HTR-8/SVneo (cell line): ENCODE measurements at regions not wholly inside any gene's neighbourhood (a gene's known extent, or its start where the extent isn't known, plus 50 kb on each side); places are given as distances from the start of the nearest gene placed in this dataset.

ENCODE experiments used
- DNase-seq: peaks from one replicate; pipeline ENCODE4 v3.0.0; 2011; ENCODE audit warnings: low spot score, mixed read lengths; ENCODE audit not compliant: insufficient read length
- FAIRE-seq: peaks from 2 replicates; lab custom pipeline; 2011; peaks lifted over from hg19 to GRCh38; lab: Jason Lieb, UNC

DNA sequence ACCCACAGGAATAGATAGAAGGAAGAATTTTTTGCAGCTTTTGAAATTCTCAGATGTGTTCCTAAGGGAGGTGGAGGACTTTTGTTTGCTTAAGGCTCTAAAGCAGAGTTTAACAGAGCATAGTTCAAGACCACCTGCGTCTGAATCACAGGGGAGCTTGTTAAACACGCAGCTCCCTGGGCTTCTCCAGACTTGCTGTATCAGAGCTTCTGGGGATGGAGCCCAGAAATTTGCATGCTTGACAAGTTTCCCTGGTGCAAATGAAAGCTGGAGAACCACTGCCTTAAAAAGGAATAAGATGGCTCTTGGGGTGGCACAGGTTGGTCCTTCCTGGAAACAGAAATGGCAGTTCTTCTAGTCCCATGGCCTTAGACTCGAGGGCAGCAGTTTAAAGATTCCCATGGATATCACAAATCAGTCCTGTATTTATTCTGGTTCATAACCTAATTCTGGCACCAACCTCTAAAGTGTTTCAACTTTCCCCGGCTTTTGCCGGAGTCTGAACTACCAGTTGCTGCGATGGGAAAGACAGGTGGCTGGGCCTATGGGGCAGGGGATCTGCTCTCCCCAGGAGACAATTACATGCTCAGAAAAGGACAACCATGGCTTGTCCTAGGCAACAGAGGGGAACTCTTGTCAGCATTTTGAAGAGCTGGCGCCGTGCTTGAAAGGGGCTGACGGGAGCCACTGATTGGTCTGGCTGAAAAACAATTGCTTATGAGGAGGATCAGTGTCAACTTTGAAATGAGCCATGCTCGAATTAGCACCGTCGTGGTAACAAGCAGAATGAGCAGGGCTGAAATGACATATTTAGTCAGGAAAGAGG lies 599.6 kb downstream of the CCDC171 start:
- FAIRE-seq (no peak), DNase-seq (no peak)

DNA sequence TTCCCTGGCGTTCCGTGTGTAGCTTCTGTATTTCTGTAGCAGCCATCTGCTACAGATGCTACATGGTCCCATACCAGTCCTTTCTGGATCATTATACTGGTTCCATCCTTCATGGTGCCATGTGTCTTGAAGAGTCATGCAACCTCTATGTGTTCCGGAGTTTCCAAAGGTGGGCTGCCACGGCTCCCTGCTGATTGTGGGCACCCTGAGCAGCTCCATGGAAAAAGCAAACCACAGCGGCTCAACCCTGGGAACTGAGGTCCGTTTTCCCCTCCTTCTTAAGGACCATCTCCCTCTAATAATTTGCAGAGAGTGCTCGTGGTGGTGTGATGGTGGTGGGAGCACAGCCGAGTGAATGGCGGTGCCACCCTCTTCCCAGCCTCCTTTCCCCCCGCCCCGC lies 600.4 kb downstream of the CCDC171 start:
- DNase-seq (no peak), FAIRE-seq (no peak)

DNA sequence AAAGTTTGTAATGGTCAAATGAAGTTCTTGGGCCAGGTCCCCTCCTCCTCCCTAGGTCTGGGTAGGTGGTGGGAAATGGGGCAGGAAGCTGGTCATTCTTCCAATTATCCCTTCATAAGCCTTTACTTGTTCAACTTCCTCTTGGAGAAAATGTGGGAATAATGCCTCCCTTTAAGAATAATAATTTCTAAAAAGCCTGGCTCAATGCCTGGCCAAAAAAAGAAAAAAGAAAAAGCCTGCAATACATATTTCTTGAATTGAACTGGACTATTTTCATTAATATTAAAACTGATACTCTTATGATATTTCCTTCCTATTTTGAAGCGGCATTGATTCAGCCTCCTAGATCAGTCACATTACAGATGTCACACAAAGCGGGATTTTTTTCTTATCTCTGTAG lies 600.9 kb downstream of the CCDC171 start:
- FAIRE-seq (no peak), DNase-seq (no peak)

- FAIRE-seq (no peak), DNase-seq (no peak)
These were observed 601.8 kb downstream of the CCDC171 start for GRCh38 chr9:16154521-16155078.

GRCh38 chr9:16155878-16156277 lies 603.0 kb downstream of the CCDC171 start:
- DNase-seq (no peak), FAIRE-seq (no peak)

DNA sequence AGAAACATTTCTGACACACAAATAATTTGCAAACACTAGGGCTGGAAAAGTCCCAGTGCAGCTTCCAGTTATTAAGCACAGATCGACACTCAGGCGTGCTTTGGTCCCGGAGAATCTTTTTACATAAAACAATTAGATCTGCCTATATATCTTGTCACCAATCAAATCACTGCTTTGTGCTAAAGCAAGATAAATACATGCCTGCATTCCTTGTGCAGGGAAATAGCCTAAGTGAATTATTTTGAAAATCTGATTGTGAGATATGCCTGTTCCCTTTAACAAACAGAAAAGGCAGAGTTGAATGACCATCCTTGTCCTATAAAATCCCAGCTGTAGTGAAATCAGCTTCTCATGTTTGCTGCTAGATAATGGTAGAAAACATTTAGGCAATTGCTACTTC lies 604.4 kb downstream of the CCDC171 start:
- DNase-seq = no peak
- FAIRE-seq = no peak

GRCh38 chr9:16157651-16158050 lies 604.8 kb downstream of the CCDC171 start:
- DNase-seq (no peak), FAIRE-seq (no peak)

GRCh38 chr9:16158093-16158492 lies 605.2 kb downstream of the CCDC171 start:
- FAIRE-seq (no peak), DNase-seq (no peak)

DNA sequence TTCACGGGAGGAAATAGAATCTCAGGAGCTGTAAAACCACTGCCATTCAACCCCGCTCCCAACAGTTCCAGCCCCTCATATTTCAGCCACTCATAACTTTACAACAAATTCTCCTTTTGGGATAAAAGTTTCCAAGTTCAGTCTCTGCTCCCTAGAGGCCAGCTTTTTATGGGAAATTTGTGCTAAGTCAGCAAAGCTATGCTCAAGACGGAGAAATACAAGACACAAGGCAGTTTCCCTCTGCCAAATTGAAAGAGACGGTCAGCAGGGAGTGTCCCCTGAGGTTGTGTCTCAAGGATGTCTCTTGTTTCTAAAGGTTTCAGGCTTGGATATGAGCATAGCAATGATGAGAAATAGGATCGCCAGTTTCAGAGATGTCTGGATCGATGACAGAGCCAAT lies 608.6 kb downstream of the CCDC171 start:
- DNase-seq (no peak), FAIRE-seq (no peak)

DNA sequence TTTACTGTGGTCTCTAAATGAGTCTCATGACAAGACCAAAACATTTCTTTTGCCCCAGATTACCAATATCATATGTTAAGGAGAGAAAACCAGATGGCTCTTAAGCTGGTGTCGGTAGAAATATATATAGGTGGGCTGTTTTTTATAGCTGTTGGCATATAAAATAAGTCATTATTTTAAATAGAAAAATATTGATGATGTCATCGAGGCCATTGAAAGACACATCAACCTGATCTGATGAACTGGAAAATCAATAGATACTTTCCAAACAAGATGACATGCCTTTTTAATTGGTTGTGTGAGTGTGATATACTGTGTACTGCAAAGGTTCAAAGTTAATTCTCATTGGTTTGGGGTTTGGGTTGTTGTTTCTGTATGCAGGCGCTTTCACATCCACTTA lies 617.3 kb downstream of the CCDC171 start:
- FAIRE-seq (no peak), DNase-seq (no peak)

- DNase-seq (no peak), FAIRE-seq (no peak)
These were observed 619.1 kb downstream of the CCDC171 start for GRCh38 chr9:16171911-16172310.

- FAIRE-seq (no peak), DNase-seq (no peak)
These were observed 620.0 kb downstream of the CCDC171 start for GRCh38 chr9:16172796-16173195.

DNA sequence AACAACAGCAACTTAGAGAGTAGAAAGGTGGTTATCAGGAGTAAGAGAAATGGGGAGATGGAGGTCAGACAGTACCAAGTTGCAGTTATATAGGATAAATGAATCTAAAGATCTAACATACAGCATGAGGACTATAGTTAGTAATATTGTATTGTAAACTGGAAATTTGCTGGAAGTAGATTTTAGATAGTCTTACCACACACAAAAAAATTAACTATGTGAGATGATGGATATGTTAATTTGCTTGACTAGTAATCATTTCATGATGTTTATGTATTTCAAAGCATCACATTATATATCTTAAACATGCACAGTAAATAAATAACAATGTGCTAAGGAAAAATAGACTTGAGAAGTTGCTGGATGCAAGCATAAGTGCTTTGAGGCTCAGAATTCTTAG lies 622.1 kb downstream of the CCDC171 start:
- no peak for DNase-seq

DNA sequence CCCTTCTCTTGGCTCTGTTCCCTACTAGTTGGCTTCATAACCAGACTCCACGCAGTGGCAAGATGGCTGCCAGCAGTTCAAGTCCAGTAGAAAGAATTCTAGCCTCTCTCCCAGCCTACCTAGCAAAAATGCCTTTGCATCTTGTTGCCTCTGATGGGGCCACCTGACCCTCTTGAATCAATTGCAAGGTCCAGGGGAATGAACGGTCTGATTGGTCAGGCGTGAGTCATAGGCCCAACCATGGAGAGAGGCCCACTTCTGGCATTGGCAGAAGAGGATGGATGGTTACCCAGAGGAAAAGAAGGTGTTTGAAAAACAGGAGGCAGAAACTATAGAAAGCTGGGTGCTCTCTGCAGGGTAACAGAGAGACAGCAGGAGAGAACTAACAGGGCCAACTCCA lies 622.6 kb downstream of the CCDC171 start:
- no peak for FAIRE-seq
- DNase-seq = no peak

More for the DNA sequence above, 622.1 kb downstream of the CCDC171 start:
- FAIRE-seq = no peak

- DNase-seq = no peak
- no peak for FAIRE-seq
These were observed 625.5 kb downstream of the CCDC171 start for GRCh38 chr9:16178294-16178693.

DNA sequence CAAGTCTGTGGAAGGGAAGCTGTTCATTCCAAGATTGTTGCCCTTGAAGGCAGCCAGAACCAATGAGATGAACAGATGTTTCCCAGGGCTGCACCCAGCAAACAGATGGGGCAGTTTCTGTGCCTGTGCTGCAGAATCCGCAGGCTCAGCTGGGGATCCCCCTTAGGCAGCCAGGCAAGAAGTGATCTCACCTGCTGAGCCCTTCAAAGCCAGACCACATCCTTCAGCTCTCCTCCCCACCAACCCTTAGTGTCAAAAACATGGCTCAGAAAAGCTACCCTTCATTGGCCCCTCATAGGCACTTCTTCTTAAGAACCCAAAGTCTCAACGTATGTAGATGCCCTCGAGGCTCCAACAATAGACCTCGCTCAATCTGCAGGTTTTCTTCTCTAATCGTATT lies 626.7 kb downstream of the CCDC171 start:
- DNase-seq (no peak), FAIRE-seq (no peak)

DNA sequence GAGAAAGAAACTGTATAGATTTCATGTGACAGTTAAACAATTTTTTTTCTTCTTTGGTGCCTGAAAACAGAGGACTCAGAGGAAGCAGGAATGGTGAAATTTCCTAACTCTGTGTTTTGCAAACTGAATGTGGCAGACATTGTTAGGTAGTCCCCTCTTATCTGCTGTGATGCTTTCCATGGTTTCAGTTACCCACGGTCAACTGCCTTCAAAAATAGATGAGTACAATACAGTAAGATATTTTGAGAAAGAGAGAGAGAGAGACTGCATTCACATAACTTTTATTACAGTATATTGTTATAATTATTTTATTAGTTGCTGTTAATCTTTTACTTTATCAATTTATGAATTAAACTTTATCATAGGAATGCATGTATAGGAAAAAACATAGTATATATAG lies 627.2 kb downstream of the CCDC171 start:
- DNase-seq (no peak), FAIRE-seq (no peak)

DNA sequence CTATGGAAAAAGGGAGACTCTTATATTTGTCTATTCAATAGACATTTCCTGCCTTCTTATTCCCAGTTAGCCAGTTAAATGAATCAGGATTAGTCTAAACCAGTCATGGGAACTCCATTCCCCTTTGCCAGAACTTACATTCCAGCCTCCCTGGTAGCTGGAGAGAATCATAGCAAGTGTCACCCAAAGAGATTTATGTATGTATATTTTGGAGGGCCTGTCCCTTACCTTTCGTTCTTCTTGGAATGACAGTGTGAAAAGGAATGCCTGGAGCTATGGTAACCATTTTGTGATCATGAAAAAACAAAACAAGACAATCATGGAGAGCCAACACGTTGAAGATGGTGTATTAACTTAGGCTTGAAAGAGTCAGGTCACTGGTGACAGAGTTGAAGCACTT lies 627.7 kb downstream of the CCDC171 start:
- DNase-seq = no peak
- no peak for FAIRE-seq

GRCh38 chr9:16181539-16181938 lies 628.7 kb downstream of the CCDC171 start:
- DNase-seq (no peak), FAIRE-seq (no peak)

DNA sequence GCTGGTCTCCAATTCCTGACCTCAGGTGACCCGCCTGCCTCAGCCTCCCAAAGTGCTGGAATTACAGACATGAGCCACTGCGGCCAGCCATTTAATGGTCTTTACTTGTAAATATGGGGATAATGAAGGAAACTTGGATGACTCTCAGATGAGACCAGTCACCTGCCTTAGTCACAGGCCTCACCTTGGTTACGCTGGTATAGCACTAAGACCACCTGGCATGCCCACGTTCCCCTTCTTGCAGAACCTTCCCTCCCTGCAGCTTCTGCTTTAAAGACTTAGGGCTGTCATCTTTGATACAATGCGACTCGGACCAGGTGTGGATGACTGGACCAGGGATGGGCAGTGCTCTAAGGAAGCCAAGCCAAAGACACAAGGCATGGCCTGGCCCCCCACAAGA lies 629.9 kb downstream of the CCDC171 start:
- FAIRE-seq = no peak
- no peak for DNase-seq

- FAIRE-seq = no peak
- DNase-seq = no peak
These were observed 632.3 kb downstream of the CCDC171 start for GRCh38 chr9:16184964-16185646.
